SU-DHL-6 (cell line): ENCODE measurements at regions not wholly inside any gene's neighbourhood (a gene's known extent, or its start where the extent isn't known, plus 50 kb on each side); places are given as distances from the start of the nearest gene placed in this dataset.

Experiments used
- EZH2phosphoT487 ChIP-seq: fragments of 200-600 bp; sonication (generic), shearing (Covaris generic); conservative IDR thresholded peaks from 2 replicates; pipeline ENCODE4 v1.6.1; 2018; ENCODE audit warnings: mild to moderate bottlenecking, antibody characterized with exemption, low read length, moderate library complexity, mixed read lengths
- TF ChIP-seq, protein P1 (sequence below): fragments of 200-600 bp; sonication (generic); IDR thresholded peaks from one replicate; pipeline ENCODE4 v1.5.1; 2017; ENCODE audit warnings: antibody characterized with exemption, mild to moderate bottlenecking, low read length, moderate library complexity; ENCODE audit not compliant: insufficient read depth, poor library complexity, severe bottlenecking

DNA sequence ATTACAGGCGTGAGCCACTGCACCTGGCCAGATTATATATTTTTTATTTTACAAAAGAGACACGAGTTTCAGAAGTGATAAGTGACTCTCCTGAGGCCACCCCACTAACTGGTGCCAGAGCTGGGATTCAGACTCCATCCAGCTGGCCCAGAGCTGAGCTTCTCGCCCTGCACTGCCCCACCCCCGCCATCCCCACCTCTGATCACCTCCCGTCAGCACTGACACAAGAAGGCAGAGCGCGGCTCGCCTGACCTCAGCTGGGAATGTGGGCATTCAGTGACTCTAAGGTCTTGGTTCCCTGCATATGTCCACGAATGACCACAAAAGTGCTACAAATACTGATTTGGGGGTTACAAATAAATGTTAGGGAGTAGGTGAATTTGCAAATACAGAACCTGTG lies 56.1 kb upstream of the GALNT15 start:
- TF ChIP-seq, protein P1, sequence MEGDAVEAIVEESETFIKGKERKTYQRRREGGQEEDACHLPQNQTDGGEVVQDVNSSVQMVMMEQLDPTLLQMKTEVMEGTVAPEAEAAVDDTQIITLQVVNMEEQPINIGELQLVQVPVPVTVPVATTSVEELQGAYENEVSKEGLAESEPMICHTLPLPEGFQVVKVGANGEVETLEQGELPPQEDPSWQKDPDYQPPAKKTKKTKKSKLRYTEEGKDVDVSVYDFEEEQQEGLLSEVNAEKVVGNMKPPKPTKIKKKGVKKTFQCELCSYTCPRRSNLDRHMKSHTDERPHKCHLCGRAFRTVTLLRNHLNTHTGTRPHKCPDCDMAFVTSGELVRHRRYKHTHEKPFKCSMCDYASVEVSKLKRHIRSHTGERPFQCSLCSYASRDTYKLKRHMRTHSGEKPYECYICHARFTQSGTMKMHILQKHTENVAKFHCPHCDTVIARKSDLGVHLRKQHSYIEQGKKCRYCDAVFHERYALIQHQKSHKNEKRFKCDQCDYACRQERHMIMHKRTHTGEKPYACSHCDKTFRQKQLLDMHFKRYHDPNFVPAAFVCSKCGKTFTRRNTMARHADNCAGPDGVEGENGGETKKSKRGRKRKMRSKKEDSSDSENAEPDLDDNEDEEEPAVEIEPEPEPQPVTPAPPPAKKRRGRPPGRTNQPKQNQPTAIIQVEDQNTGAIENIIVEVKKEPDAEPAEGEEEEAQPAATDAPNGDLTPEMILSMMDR = no peak
- no peak for TF ChIP-seq EZH2phosphoT487
